ENCODE measurements at regions not wholly inside any gene's neighbourhood (a gene's known extent, or its start where the extent isn't known, plus 50 kb on each side); places are given as distances from the start of the nearest gene placed in this dataset.
A peak's percentile ranks its signal among the peaks of the same experiment; 100 is the strongest.
"Not testable (repeated sequence)": the region's sequence is repeated elsewhere in the genome, so short reads cannot be mapped to it uniquely, and the experiment has no call there.

- DNase-seq (ENCODE audit: insufficient read length, low spot score), result no peak
- no peak for FAIRE-seq
- TF ChIP-seq, protein P1, sequence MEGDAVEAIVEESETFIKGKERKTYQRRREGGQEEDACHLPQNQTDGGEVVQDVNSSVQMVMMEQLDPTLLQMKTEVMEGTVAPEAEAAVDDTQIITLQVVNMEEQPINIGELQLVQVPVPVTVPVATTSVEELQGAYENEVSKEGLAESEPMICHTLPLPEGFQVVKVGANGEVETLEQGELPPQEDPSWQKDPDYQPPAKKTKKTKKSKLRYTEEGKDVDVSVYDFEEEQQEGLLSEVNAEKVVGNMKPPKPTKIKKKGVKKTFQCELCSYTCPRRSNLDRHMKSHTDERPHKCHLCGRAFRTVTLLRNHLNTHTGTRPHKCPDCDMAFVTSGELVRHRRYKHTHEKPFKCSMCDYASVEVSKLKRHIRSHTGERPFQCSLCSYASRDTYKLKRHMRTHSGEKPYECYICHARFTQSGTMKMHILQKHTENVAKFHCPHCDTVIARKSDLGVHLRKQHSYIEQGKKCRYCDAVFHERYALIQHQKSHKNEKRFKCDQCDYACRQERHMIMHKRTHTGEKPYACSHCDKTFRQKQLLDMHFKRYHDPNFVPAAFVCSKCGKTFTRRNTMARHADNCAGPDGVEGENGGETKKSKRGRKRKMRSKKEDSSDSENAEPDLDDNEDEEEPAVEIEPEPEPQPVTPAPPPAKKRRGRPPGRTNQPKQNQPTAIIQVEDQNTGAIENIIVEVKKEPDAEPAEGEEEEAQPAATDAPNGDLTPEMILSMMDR (IDR thresholded peaks at IDR 0.05; ENCODE audit: insufficient read depth, missing control alignments), result no peak
Observed at GRCh38 chr5:69011910-69012309, 81.9 kb upstream of the SLC30A5 start.

- DNase-seq (ENCODE audit: insufficient read length, low spot score) (no peak), FAIRE-seq (no peak)
- TF ChIP-seq, protein P1 (IDR thresholded peaks at IDR 0.05; ENCODE audit: insufficient read depth, missing control alignments), result no peak
Observed at GRCh38 chr5:69013481-69013880, 80.3 kb upstream of the SLC30A5 start.

- DNase-seq (ENCODE audit: insufficient read length, low spot score), result not testable (repeated sequence)
Observed at GRCh38 chr5:69014007-69014406, 79.8 kb upstream of the SLC30A5 start.

DNA sequence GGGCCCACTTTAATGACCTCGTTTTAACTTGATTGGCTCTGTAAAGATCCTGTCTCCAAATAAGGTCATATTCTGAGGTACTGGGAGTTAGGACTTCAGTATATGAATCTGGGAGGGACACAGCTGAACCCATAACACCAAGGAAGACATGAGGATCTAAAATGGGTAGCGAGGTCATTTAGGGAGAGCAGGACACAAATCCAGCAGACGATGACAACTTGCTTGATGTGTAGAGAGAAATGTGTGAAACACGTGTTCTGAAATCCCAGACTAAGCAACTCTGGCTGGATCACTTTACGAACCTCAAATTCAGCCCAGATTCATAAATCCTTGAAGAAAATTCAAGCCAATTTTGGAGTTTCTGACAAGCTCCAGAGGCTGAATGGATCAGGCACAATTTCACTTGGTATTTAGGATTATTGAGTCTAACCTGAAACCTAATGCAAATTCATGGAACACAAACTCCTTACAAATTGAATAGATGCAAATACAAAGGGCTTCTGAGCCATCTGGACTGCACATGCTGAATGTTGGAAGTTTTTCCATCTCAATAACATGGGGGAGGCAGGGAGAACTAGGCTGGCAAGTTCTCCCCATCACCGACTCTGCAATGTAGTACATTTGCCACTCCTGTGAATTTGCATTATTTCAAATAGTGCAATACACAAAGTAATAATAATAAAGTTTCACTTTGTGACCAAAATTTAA lies 74.0 kb upstream of the SLC30A5 start:
- no peak for DNase-seq (ENCODE audit: insufficient read length, low spot score)
- no peak for FAIRE-seq
- TF ChIP-seq, protein P1 (IDR thresholded peaks at IDR 0.05; ENCODE audit: insufficient read depth, missing control alignments), result no peak

More at GRCh38 chr5:69014007-69014406, 79.8 kb upstream of the SLC30A5 start:
- not testable (repeated sequence) for FAIRE-seq

DNA sequence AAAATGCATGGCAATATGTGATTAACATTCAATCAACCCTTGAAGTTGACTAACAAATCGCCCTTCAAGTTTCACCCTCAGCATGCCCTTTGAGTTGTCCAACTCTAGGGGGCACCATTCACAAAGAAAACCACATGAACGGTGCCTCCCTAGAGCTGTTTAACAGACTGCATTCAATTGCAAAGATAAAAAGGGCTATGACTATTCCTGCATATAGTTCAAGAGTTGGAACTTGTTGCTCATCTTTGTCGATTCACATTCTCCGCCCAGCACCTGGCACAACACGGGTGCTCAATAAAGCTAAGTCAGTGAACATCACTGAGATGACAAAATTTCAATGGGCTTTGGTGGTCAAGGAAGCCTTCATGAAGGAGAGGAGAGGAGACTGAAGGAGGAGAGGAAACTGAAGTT lies 69.6 kb upstream of the SLC30A5 start:
- TF ChIP-seq, protein P1 (IDR thresholded peaks at IDR 0.05; ENCODE audit: insufficient read depth, missing control alignments), result peak; percentile 76
- FAIRE-seq (no peak), DNase-seq (ENCODE audit: insufficient read length, low spot score) (no peak)

- TF ChIP-seq, protein P1 (IDR thresholded peaks at IDR 0.05; ENCODE audit: insufficient read depth, missing control alignments), result no peak
- DNase-seq (ENCODE audit: insufficient read length, low spot score) (no peak), FAIRE-seq (no peak)
Observed at GRCh38 chr5:69029292-69029691, 64.5 kb upstream of the SLC30A5 start.

DNA sequence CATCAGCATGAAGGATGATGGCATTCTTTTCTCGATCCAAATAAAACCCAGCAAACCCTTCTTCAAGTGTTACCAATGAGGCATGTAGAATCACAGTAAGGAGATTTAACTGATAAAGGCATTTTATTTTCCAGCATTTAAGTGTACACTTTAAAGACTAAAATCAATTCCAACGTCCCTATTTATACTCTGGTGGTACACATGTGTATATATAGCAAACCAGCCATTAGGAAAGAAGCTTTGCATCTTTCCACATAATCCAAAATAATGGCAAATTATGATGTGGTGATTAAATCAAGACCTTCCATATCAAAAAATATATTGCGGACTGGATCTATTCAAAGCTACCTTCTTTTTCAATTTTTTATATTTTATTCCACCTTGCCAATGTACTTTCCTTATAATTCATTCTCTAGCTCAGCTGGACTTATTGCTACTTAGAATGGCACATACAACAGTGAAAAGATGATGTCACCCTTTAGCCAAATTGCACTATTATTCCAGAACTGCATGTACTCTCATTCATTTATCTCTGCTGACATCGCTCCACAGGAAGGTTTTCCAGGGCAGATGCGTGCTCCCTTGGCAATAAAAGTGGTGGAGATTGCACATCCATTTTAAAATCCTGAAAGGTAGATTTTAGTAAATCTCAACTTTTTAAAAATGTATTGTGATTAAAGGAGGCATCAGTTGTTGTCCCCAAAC lies 63.3 kb upstream of the SLC30A5 start:
- DNase-seq (ENCODE audit: insufficient read length, low spot score) (no peak), FAIRE-seq (no peak)
- TF ChIP-seq, protein P1 (IDR thresholded peaks at IDR 0.05; ENCODE audit: insufficient read depth, missing control alignments), result no peak

Measured in D721Med (cell line).